ENCODE measurements at regions not wholly inside any gene's neighbourhood (a gene's known extent, or its start where the extent isn't known, plus 50 kb on each side); places are given as distances from the start of the nearest gene placed in this dataset.
"Not testable (repeated sequence)": the region's sequence is repeated elsewhere in the genome, so short reads cannot be mapped to it uniquely, and the experiment has no call there.

DNA sequence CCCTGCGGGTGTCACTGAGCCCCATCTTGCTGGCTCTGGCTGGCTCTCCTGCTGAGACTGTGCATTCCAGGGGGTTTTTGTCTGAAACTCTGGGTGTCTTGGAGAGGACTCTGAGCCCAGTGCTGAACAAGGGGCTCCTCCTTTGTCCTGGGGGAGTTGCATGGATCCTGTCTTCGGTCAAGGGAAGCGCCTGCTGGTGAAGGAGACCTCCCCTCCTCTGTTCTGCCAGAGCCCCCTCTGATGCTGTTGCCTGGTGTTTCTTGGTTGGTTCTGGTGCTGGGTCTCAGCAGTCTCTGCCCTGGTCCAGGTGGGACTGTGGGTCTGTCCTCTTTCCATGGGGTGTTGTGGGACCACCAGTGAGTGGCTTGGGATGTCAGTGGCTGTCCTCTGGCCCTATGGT, 380.9 kb downstream of the TMEM121 start:
- Histone ChIP-seq H3K27me3 (ENCODE audit: insufficient read depth, low read depth) (no peaks in the 10 kb centered on the region), H3K4me2 (no peak overlapping the region), H4K20me1 (ENCODE audit: insufficient read depth) (no peaks in the 10 kb centered on the region), H3K4me3 (IDR thresholded peaks at IDR 0.05; ENCODE audit: insufficient read depth, low read depth, low read length) (no peak overlapping the region), H3K27ac (no peak overlapping the region), H3K4me1 (ENCODE audit: low read depth, poor library complexity, severe bottlenecking) (no peaks in the 10 kb centered on the region), H3K36me3 (ENCODE audit: insufficient read depth) (no peaks in the 10 kb centered on the region), H3K79me2 (ENCODE audit: insufficient read depth, low read depth) (peaks cover 9% of the 10 kb centered on the region; the same call in 1 of the 2 replicates), H2AFZ (ENCODE audit: low read depth) (no peak overlapping the region), H3K9ac (no peak overlapping the region)
- TF ChIP-seq, protein P1, sequence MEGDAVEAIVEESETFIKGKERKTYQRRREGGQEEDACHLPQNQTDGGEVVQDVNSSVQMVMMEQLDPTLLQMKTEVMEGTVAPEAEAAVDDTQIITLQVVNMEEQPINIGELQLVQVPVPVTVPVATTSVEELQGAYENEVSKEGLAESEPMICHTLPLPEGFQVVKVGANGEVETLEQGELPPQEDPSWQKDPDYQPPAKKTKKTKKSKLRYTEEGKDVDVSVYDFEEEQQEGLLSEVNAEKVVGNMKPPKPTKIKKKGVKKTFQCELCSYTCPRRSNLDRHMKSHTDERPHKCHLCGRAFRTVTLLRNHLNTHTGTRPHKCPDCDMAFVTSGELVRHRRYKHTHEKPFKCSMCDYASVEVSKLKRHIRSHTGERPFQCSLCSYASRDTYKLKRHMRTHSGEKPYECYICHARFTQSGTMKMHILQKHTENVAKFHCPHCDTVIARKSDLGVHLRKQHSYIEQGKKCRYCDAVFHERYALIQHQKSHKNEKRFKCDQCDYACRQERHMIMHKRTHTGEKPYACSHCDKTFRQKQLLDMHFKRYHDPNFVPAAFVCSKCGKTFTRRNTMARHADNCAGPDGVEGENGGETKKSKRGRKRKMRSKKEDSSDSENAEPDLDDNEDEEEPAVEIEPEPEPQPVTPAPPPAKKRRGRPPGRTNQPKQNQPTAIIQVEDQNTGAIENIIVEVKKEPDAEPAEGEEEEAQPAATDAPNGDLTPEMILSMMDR (conservative IDR thresholded peaks at IDR 0.05; ENCODE audit: low read depth, low read length), result no peak

DNA sequence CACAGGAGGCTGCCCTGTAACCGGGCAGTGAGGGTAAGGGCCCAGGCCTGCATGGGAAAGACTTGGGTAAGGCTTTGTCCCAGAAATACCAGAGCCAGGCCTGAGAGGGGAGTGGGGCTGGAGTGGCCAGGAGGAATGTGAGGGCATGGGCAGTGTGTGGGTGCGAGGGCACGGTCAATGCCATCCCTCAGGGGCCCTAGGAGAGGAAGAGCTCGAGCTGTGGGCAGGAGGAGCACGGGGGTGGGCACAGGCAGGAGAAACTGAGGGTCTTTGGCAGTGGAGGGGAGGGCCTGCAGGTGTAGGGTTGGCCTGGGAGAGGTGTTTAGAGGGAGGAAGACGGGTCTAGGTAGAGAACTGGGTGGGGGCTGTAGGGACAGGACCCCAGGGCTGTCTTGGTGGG, 381.6 kb downstream of the TMEM121 start:
- Histone ChIP-seq H4K20me1 (ENCODE audit: insufficient read depth) (no peaks in the 10 kb centered on the region), H3K27me3 (ENCODE audit: insufficient read depth, low read depth) (no peaks in the 10 kb centered on the region), H3K4me3 (IDR thresholded peaks at IDR 0.05; ENCODE audit: insufficient read depth, low read depth, low read length) (no peak overlapping the region), H3K27ac (no peak overlapping the region), H3K36me3 (ENCODE audit: insufficient read depth) (no peaks in the 10 kb centered on the region), H2AFZ (ENCODE audit: low read depth) (no peak overlapping the region), H3K9ac (no peak overlapping the region), H3K79me2 (ENCODE audit: insufficient read depth, low read depth) (peaks cover 9% of the 10 kb centered on the region; the same call in 1 of the 2 replicates), H3K4me1 (ENCODE audit: low read depth, poor library complexity, severe bottlenecking) (no peaks in the 10 kb centered on the region), H3K4me2 (no peak overlapping the region)
- TF ChIP-seq, protein P1 (conservative IDR thresholded peaks at IDR 0.05; ENCODE audit: low read depth, low read length), result no peak

DNA sequence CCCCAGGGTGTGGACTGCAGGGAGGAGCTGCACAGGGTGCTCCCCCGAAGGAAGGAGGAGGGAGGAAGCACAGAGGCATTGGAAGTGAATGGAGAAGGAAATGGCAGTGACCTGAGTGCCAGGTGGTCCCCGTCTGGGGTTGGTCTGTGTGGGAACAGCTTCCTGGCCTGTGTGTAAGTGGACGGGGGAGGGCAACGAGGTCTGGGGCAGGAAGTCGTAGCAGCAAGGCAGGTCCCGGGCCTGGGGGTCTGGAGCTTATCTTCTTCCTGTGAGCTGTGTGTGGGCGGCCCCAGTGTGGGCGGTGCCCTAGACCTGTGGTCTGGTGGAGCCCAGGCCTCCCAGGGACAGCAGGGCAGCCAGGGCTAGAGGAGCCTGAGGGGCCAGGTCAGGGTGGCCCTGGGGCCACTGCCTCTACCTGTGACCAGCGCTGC, 382.1 kb downstream of the TMEM121 start:
- Histone ChIP-seq H2AFZ (ENCODE audit: low read depth) (no peak overlapping the region), H3K4me3 (IDR thresholded peaks at IDR 0.05; ENCODE audit: insufficient read depth, low read depth, low read length) (no peak overlapping the region), H4K20me1 (ENCODE audit: insufficient read depth) (no peaks in the 10 kb centered on the region), H3K27ac (no peak overlapping the region), H3K4me1 (ENCODE audit: low read depth, poor library complexity, severe bottlenecking) (no peaks in the 10 kb centered on the region), H3K79me2 (ENCODE audit: insufficient read depth, low read depth) (peaks cover 9% of the 10 kb centered on the region; the same call in 1 of the 2 replicates), H3K36me3 (ENCODE audit: insufficient read depth) (no peaks in the 10 kb centered on the region), H3K9ac (no peak overlapping the region), H3K4me2 (no peak overlapping the region), H3K27me3 (ENCODE audit: insufficient read depth, low read depth) (no peaks in the 10 kb centered on the region)
- TF ChIP-seq, protein P1 (conservative IDR thresholded peaks at IDR 0.05; ENCODE audit: low read depth, low read length), result no peak

DNA sequence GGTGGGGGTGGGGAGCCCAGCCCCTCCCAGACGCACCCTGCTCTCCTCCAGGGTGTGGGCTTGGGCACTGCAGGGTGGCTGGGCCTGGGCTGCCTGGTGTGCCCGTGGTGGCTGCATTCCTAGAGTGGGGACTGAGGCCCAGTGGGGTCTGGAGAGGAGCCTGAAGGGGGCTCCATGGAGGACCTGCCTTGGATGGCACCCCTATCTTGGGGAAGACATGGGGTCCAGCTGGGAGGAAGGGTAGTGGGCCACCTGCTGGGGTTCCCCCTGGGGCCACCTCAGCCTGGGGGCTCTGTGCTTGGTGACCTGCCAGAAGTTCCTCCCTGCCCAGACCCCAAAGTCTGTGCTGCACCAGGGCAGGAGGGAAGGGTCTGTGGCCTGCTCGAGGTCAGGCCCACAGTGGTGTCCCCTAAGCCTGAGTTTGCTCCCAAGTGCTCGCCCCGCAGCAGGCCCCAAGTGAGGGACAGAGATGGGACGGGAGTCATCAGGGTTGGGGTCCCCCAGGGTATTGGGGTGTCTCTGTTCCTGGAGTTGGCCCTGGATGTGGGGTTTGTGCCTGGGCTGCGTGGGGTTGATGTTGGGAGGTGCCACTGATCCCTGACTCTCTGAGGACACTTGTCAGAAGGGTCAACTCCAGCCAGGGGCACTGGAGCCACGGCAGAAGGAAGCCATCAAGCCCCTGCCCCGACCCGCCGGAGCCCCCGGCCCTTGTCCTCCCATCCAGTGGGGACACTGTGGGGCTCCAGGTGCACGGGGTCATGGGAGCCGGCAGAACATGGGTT, 382.9 kb downstream of the TMEM121 start:
- no peak overlapping the region for H2AFZ ChIP-seq (ENCODE audit: low read depth)
- no peaks in the 10 kb centered on the region for H3K27me3 ChIP-seq (ENCODE audit: insufficient read depth, low read depth)
- H3K4me2 ChIP-seq, result no peak overlapping the region
- no peak overlapping the region for H3K9ac ChIP-seq
- H3K79me2 ChIP-seq (ENCODE audit: insufficient read depth, low read depth), result peaks cover 9% of the 10 kb centered on the region; the same call in 1 of the 2 replicates
- no peaks in the 10 kb centered on the region for H3K36me3 ChIP-seq (ENCODE audit: insufficient read depth)
- no peak overlapping the region for H3K4me3 ChIP-seq (IDR thresholded peaks at IDR 0.05; ENCODE audit: insufficient read depth, low read depth, low read length)
- TF ChIP-seq, protein P1 (conservative IDR thresholded peaks at IDR 0.05; ENCODE audit: low read depth, low read length), result no peak
- no peak overlapping the region for H3K27ac ChIP-seq
- H3K4me1 ChIP-seq (ENCODE audit: low read depth, poor library complexity, severe bottlenecking), result no peaks in the 10 kb centered on the region
- H4K20me1 ChIP-seq (ENCODE audit: insufficient read depth), result no peaks in the 10 kb centered on the region

DNA sequence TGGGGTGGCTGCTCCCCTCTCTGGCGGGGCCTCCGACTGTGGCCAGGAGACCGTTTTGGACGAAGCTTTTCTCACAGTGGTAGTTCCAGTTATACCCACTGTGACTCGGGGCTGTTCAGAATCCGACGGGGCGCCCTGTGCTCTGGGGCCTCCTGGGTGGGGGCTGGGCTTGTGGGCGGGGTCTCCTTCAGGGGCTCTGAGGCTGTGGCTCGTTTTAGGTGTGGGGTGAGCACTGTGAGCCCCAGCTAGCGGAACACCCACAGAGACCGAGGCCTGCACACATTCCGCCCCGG, 383.4 kb downstream of the TMEM121 start:
- H3K9ac ChIP-seq; H3K79me2 ChIP-seq (ENCODE audit: insufficient read depth, low read depth); H3K27ac ChIP-seq; H3K4me1 ChIP-seq (ENCODE audit: low read depth, poor library complexity, severe bottlenecking); H3K27me3 ChIP-seq (ENCODE audit: insufficient read depth, low read depth); H3K4me3 ChIP-seq (IDR thresholded peaks at IDR 0.05; ENCODE audit: insufficient read depth, low read depth, low read length); H3K36me3 ChIP-seq (ENCODE audit: insufficient read depth); H3K4me2 ChIP-seq; H4K20me1 ChIP-seq (ENCODE audit: insufficient read depth); H2AFZ ChIP-seq (ENCODE audit: low read depth): not testable (repeated sequence)
